GM19372 (cell line): ENCODE measurements at regions not wholly inside any gene's neighbourhood (a gene's known extent, or its start where the extent isn't known, plus 50 kb on each side); places are given as distances from the start of the nearest gene placed in this dataset.
"Not testable (repeated sequence)": the region's sequence is repeated elsewhere in the genome, so short reads cannot be mapped to it uniquely, and the experiment has no call there.

Experiments used
- ATAC-seq: cut with Tn5 transposase; IDR thresholded peaks from one replicate; pipeline ENCODE4 v1.9.1; 2021; ENCODE audit warnings: mild to moderate bottlenecking, low read depth, moderate library complexity; ENCODE audit not compliant: unreplicated experiment

DNA sequence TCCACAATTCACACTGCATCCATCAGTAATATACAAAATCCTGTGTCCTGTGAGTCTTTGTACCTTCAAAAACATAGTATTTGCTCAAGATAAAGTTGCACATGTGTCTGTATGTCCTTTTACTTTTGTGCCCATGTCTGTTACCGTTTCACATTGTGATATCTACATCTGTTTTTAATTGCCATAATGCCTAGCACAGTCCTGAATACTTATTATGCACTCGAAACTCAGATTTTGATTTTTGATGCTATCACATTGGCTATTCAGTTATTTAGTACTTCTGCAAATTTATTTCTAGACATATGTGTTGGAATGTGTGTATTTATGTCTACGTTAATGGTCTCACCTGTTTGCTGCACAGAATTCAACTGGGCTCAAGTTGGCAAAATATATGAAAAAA is 452.8 kb upstream of the ZEB2 start:
- ATAC-seq: no peak

DNA sequence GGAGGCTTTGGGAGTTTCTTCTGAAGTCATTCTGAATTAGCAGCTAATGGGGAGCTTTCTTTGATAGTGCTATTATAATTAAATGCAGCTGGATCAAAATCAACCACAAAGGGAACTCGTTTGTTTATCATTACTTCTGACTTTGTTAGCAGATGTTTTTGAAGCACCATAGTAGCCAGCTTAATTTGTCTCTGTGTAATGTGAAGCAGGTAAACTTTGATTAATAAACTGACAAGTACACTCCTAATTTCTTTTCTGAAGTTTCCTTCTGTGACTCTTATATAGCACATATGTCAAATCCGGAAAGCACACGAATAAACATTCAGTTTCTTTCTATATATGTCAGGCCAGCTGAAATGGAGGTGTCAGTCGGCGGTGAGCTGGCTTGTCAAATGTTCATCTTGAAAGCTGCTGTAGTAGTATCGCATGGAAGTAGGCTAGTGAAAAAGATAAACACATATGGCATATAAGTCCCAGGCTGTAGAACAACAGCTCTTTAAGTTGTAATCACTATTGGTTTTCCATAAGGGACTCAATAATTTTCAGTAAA is 451.9 kb upstream of the ZEB2 start:
- ATAC-seq: no peak

DNA sequence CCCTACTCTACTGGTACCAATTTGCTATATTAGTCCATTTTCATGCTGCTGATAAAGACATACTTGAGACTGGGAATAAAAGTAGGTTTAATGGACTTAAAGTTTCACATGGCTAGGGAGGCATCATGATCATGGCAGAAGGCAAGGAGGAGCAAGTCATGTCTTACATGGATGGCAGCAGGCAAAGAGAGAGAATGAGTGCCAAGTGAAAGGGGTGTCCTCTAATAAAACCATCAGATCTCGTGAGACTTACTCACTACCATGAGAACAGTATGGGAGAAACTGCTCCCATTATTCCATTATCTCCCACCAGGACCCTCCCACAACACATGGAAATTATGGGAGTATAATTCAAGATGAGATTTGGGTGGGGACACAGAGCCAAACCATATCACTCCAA is 450.5 kb upstream of the ZEB2 start:
- ATAC-seq: not testable (repeated sequence)

DNA sequence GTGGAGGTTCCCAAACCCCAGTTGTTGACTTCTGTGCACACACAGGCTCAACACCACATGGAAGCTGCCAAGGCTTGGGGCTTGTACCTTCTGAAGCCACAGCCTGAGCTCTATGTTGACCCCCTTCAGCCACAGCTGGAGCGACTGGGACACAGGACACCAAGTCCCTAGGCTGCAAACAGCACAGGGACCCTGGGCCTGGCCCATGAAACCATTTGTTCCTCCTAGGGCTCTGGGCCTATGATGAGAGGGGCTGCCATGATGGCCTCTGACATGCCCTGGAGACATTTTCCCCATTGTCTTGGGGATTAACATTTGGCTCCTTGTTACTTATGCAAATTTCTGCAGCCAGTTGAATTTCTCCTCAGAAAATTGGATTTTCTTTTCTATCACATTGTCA is 449.6 kb upstream of the ZEB2 start:
- not testable (repeated sequence) for ATAC-seq

DNA sequence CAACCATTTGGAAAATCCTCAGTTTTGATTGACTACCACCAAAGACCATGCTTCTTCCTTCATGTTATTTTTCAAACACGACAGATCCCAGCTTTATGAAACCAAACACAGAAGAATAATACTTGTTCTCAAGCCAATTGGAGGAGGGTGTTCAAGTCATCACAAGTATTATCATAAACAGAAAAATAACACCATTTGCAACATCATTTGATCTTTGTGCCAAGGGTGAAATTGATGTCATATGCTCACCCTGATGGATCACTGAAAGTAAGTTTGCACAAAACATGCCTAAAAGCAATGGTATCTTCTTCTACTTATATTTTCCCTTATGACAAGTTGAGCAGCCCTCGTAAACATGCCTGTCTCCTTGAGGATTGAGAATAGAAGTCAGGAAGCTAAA is 448.0 kb upstream of the ZEB2 start:
- no peak for ATAC-seq

DNA sequence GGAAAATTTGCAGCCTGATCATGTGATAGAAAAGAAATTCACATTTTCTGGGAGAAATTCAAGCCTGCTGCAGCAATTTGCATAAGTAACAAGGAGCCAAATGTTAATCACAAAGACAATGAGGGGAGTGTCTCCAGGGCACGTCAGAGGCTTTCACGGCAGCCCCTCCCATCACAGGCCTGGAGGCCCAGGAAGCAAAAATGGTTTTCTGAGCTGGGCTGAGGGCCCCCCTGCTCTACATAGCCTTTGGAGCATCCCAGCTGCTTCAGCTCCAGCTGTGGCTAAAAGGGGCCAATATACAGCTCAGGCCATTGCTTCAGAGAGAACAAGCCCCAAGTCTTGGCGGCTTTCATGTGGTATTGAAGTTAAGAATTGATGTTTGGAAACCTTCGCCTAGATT is 445.3 kb upstream of the ZEB2 start:
- no peak for ATAC-seq

DNA sequence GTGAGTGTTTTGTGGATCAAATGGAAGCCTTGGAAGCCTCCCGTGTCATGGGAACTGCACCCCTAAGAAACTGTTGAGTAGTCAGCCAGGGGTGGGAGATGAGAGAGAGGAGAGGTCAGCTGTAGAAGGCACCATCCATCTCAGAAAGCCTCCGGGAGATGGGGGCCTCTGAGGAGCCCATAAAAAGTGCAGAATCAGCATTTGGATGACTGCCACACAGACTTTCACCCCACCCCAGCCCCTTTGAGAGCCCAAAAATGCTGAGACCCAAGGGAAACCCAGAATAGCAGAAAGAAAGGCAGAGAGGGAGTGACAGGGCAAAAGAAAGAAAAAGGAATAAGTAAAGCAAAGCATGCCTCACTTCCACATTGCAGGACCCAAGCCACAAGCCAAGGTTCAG is 443.1 kb upstream of the ZEB2 start:
- no peak for ATAC-seq

DNA sequence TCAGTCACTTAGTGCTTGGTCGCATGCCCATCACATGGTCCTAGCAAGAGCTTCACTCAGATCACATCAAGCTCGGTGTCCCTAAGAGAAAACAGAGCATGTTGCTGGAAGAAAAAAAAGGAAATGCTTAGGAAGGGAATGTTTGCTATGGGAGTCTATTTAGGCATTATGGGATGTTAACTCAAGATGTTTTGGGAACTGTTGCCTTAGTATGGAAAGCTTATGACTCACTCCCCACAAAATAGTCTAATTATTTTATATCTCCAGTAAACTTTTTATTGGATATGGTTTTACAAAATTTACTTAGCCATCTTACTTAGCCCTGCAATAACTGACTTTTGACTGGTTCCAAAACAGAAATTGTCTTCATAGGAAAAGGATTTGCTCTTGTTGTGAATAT is 439.5 kb upstream of the ZEB2 start:
- no peak for ATAC-seq

DNA sequence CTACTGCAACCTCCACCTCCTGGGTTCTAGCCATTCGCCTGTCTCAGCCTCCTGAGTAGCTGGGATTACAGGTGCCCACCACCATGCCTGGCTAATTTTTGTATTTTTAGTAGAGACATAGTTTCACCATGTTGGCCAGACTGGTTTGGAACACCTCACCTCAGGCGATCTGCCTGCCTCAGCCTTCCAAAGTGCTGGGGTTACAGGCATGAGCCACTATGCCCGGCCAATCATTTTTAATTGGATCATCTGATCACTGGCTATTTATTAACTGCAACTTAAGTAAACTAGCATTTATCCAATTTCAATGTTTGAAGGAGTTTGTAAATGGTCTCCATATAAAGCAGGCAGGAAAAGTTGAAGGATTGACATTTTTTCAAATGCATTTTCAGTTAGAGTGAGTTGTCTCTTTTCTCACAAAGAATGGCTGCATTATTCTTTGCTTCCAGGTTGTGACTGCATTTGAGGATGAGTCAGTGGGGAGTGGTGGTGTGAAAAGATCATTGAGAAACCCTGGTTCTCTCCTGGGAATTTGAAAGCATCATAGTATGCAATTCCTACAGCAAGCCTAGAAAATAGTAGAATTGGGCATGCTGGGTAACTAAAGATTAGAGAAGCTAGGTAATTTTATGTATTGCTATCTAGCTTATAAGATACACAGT is 431.1 kb upstream of the ZEB2 start:
- no peak for ATAC-seq

DNA sequence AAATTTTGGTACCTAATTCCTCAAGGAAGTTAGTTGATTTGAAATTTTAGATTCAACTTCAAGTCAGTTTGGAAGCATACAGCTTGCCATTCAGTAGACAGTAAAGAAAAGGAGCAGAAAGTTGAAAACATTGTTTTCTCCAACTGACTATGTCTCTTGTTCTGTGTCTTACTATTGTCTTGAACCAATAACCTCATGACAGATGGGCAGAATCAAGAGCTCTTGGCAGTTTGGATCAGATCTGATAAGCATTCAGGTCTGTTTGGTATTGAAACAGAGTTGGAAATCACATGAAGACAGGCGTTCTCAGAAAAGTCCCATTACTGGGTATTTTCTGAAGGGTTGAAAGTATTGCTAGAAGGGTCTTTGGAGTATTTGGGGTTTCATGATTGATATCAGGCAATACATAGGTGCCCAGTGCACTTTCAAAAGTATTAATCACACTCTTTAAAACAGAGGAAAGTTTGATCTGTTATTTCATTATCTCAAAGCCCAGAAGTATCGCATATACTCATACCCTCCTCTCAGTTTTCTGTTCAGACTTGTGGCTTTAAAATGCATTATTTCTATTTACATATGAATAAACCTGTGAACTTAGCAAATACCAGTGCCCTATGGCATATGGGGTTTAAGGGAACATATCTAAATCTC is 428.4 kb upstream of the ZEB2 start:
- ATAC-seq: no peak

DNA sequence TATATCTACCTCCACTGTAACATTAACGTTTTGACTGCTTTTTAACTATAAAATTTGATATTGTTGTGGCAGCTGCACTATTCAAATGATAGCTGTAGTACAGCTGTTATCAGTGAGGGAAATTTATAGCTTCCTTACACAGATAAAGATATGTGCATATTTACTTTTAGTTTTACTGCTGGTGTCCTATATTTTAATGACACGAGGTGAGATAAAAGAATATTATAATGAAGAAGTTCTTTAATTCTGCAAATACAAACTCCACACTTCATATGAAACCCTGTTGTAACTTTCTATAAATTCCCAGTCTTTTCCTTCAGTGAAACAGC is 427.8 kb upstream of the ZEB2 start:
- ATAC-seq: no peak

DNA sequence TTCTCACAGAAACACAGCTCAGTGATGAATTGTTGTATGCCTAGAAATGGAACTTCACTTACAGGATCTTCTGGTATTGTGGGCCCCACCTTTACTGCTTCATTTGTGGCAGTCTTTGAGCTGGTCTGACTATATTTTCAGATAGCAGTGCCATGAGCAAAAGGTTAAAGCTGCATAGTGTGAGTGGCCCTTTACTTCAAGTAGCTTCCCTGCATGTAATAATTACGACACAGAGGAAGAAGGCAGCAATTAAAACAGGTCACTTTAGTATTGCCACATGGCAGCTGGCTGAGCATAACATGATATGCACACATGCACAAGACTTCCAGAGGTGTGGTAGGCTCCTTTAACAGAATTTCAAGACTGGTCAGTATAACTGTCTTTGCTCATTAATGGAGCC is 426.3 kb upstream of the ZEB2 start:
- no peak for ATAC-seq

DNA sequence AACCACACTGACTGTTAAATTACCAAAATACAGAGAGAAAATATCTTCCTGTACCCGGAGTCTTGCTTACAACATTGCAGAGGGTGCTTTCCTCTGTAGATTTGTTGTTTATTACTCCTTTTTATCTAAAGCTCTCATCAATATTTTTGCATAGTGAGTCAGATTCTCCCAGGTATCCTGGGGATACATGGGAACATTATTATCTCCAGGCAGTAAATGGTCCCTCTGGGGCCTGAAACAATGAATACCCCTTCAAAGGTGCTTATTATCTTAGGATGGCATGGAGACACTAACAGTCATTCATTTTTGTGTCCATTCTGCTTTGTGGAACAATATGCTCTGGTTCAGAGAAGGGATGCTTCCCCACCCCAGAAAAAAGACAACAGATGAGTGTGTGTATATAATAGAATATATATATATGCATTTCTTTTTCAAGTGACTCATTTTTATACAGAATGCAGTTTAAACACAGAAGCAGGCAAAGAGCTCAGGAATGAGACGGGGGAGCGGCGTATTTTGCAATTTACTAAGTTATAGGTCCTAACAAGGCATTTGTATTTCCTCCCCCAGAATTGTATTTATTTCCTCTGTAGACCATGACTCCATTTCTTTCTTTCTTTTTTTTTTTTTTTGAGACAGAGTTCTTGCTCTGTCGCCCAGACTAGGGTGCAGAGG is 424.8 kb upstream of the ZEB2 start:
- ATAC-seq: no peak

DNA sequence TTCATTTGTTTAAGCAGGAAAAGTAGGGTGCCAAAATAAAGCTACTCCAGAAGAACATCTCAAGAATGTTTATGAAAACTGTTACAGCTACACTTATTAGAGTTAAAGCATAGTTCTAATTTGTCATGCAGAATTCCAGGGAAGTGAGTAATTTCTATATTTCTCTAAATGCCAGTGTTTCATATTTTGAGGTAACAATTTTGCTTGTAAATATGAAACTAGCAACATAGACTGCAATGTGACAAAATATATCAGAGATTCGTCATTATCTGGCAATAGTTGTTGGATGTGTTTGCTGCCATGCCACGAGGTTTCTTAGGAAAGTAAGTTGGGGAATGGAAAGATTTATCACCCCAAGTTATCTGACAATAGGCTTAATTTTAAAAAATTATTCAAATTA is 424.1 kb upstream of the ZEB2 start:
- ATAC-seq: no peak

DNA sequence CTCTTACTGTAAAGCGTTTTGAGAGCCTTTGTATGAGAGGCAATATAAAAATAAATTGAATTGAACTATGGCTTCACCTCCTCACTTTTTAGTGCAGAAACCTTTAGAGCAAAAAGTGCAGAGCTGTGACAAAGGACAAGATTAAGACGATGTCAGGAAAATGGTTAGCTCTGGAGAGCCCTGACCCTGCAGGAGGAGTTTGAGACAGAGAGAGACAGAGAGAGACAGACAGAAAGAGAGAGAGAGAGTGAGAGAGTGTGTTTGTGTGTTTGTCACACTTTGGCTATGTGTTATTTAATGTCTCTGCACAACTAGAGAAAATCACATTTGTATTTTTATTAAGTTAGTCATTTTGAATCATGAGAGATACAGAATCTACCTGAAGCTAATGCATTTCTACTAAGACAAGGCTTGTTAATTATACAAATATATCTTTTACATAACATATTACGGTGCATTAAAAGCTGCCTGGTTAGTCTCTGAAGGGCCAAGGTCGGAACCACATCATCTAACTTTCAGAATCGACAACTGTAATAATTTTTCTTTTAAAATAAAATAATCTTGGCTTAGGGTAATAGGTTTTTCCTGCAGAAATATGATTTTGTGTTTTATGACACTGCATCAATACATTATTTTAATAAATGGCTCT is 423.5 kb upstream of the ZEB2 start:
- no peak for ATAC-seq

DNA sequence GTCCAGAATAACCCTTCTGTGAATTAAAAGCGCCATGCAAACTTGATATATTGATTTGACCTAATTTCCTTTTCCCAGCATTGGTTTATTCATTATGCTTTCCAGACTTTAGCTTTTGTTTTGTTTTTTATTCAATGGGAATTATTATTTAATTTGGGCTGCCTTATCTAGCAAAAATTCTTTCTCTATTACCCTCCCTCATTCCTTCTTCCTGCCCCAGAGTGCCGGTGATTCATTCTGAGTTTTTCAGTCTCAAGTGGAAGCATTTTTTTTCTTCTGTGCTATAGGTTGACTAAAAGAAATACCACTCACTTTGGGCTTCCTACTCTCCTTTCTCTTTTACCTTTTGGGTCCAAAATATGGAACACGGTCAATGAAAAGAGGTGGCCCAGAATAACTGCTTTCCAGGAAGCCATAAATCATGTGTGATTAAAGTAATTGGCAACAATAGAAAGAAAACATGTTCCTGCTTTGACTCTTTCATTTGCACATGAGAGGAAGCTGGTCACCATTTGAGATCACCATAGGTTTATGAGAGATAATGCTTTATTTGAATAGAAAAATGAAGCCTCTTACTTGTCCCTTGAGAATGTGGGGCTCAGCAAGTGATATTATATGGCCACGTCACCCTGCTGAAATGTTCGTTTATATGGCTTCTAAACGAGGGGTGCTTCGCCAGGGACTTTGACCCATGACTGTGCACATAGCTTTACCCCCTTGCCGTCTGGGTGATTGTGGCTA is 422.8 kb upstream of the ZEB2 start:
- ATAC-seq: no peak

DNA sequence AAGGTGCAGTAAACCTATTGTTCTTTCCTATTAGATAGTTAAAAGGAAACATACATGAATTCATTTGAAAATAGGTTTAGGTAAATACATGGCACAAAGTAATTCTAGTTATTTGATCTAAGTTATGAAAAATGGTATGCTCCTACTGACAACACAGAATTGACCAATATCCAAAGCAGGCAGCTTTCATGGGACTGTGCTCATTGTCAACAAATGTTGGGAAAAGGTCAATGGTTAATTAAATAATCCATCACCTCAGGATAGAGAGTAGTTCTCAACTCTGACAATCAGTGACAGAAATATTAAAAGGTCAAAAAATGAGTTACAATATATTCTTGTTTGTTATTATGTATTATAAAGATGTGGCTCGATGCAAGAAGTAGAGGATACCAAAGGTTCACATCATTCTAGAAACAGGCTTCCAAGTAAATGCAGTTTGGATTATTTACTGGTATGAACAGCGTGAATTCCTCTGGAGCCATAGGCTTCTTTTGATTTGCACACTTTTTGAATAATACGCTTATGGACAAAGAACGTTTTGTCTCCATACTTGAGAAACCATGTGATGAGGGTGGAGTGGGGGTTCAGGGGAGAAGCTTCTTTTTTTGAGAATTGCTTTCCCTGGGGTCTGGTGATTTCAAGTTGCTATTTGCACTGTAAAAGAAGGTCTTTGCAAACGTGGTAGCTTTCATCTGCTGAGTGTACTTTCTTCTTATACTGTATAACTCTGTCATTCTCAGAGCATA is 422.0 kb upstream of the ZEB2 start:
- no peak for ATAC-seq

DNA sequence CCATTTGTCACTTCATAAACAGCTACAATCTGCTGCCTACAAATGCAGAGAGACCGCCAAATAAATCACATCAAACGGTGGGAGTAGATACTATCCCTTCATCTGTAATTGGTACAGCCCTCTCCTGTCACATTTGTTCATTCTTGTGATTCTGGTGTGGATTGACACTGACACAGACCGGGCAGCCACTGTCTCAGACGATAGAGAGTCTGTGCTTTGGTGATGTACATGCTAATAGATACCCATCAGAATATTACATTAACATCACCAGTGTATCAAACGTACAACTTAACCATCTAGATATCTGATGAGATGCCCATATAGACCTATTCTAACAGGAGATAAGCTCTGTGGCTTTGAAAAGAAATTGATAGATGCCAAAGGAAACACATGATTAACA is 419.7 kb upstream of the ZEB2 start:
- ATAC-seq: no peak

DNA sequence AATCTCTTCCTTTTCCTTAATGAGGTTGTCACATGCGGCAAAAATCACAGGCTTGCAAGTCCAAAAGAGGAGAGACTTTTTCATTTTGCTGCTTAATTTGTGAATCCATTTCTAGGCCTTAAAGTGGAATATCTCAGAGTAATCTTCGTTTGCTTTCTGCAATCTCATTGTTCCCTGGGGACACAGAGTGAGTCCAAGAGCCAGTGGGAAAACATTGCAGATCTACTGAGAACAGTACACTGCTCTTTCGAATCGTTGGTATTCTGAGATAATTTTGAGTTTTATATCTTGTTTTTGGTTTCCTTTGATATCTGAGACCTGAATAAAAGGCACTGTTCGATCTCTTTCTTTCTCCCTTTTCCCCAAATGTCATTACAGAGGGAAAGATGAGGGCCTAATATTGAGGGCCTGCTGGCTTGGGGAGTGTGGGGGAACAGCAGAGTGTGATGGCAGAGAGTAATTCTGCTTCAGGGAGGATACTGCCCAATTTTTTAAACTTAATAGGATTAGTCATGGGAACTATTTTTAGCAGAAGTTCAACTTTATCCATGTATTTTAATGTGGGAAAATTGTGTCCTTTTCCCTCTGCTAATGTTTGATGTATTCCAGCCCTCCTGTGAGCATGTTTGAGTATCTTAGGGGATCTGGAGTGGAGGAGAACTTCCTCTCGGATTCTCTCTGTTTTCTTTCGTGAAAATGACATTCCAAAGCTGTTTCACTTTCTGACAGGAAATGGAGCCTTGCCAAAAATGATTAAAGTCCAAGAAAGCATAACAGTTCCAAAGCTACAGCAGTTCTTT is 418.2 kb upstream of the ZEB2 start:
- no peak for ATAC-seq
